GM06990 (cell line): ENCODE measurements at regions not wholly inside any gene's neighbourhood (a gene's known extent, or its start where the extent isn't known, plus 50 kb on each side); places are given as distances from the start of the nearest gene placed in this dataset.

Source experiments
- DNase-seq: peaks from one replicate; pipeline ENCODE4 v3.0.0-alpha.2; 2011; ENCODE audit not compliant: insufficient read length; ENCODE audit errors: extremely low read depth
- H3K27me3 ChIP-seq: replicated peaks from 2 replicates; pipeline ENCODE4 v1.6.0; 2011; ENCODE audit warnings: low read length; ENCODE audit not compliant: control insufficient read depth, insufficient read depth
- H3K36me3 ChIP-seq: 2 replicates; pipeline ENCODE4 v1.5.1; 2011; ENCODE audit warnings: low read length; ENCODE audit not compliant: control insufficient read depth, insufficient read depth
- H3K4me3 ChIP-seq: replicated peaks from 2 replicates; pipeline ENCODE4 v1.5.1; 2011; ENCODE audit warnings: low read depth, mild to moderate bottlenecking, control low read depth, low read length
- CTCF ChIP-seq: IDR thresholded peaks from 2 replicates; pipeline ENCODE4 v1.5.1; 2011; ENCODE audit warnings: low read length, control low read depth, mild to moderate bottlenecking, inconsistent platforms; ENCODE audit not compliant: insufficient read depth, poor library complexity, severe bottlenecking

- peak; percentile 73 for DNase-seq
- peak overlapping the region; percentile 44 for H3K4me3 ChIP-seq
- H3K36me3 ChIP-seq, result no peaks in the 10 kb centered on the region
- no peaks in the 10 kb centered on the region for H3K27me3 ChIP-seq
- peak; percentile 79 for TF ChIP-seq CTCF
Measured at GRCh38 chr5:2038321-2039179, 155.8 kb upstream of the IRX4 start.

- DNase-seq, result no peak
- no peaks in the 10 kb centered on the region for H3K36me3 ChIP-seq
- no peaks in the 10 kb centered on the region for H3K27me3 ChIP-seq
- H3K4me3 ChIP-seq, result no peak overlapping the region
- TF ChIP-seq CTCF, result no peak
Measured at GRCh38 chr5:2036885-2037284, 154.2 kb upstream of the IRX4 start.

- no peak for TF ChIP-seq CTCF
- H3K36me3 ChIP-seq, result no peaks in the 10 kb centered on the region
- no peak overlapping the region for H3K4me3 ChIP-seq
- DNase-seq, result no peak
- no peaks in the 10 kb centered on the region for H3K27me3 ChIP-seq
Measured at GRCh38 chr5:2032432-2032831, 149.7 kb upstream of the IRX4 start.

GRCh38 chr5:2031581-2031980 lies 148.9 kb upstream of the IRX4 start:
- Histone ChIP-seq H3K36me3 (no peaks in the 10 kb centered on the region), H3K27me3 (no peaks in the 10 kb centered on the region), H3K4me3 (no peak overlapping the region)
- no peak for TF ChIP-seq CTCF
- no peak for DNase-seq

GRCh38 chr5:2030131-2030530 lies 147.4 kb upstream of the IRX4 start:
- no peak for DNase-seq
- H3K4me3 ChIP-seq, result no peak overlapping the region
- no peaks in the 10 kb centered on the region for H3K36me3 ChIP-seq
- H3K27me3 ChIP-seq, result no peaks in the 10 kb centered on the region
- no peak for TF ChIP-seq CTCF

GRCh38 chr5:2029206-2029605 lies 146.5 kb upstream of the IRX4 start:
- no peak for TF ChIP-seq CTCF
- no peaks in the 10 kb centered on the region for H3K36me3 ChIP-seq
- H3K27me3 ChIP-seq, result no peaks in the 10 kb centered on the region; the same call in 1 of the 2 replicates
- H3K4me3 ChIP-seq, result no peak overlapping the region
- no peak for DNase-seq
